IMR-90 (cell line): ENCODE measurements at regions not wholly inside any gene's neighbourhood (a gene's known extent, or its start where the extent isn't known, plus 50 kb on each side); places are given as distances from the start of the nearest gene placed in this dataset.

Experiments used
- ATAC-seq: fragments of 200-7000 bp; cut with Tn5 transposase; 2 replicates; pipeline ENCODE4 v1.9.1; 2020; ENCODE audit warnings: low read depth, mild to moderate bottlenecking, moderate library complexity
- BruUV-seq: library from RNA; stranded (reverse); fragments of 400-500 nt; replicated peaks from 2 replicates; lab custom pipeline; 2021; lab: Mats Ljungman, UMichigan
- CTCF ChIA-PET: fragments of 300-600 bp; formaldehyde crosslinking; extraction: SDS; loops from one replicate; lab custom pipeline; 2021; ENCODE audit warnings: antibody characterized with exemption; lab: Yijun Ruan, JAX
- POLR2A ChIA-PET: fragments of 300-600 bp; sonication (Branson Sonifier 250); formaldehyde crosslinking; loops from one replicate; lab custom pipeline; 2022; ENCODE audit warnings: antibody characterized with exemption; ENCODE audit not compliant: unreplicated experiment; lab: Charles Lee
- DNase-seq: peaks from one replicate; pipeline ENCODE4 v3.0.0; 2013
- H2AFZ ChIP-seq: replicated peaks from 2 replicates; pipeline ENCODE3; 2013; ENCODE audit warnings: low read length, mild to moderate bottlenecking; ENCODE audit not compliant: poor library complexity
- H2AK5ac ChIP-seq: 2 replicates; pipeline ENCODE4 v1.6.1; 2013; ENCODE audit warnings: low read depth, low read length, inconsistent platforms
- H2AK9ac ChIP-seq: replicated peaks from 2 replicates; pipeline ENCODE3; 2013; ENCODE audit warnings: mild to moderate bottlenecking, low read depth, low read length, moderate library complexity; ENCODE audit not compliant: poor library complexity
- H2BK120ac ChIP-seq: 2 replicates; pipeline ENCODE4 v1.6.1; 2013; ENCODE audit warnings: low read depth, low read length, inconsistent platforms
- H2BK15ac ChIP-seq: 3 replicates; pipeline ENCODE4 v1.6.1; 2013; ENCODE audit warnings: low read depth, low read length, inconsistent platforms
- H2BK20ac ChIP-seq: 2 replicates; pipeline ENCODE4 v1.6.1; 2013; ENCODE audit warnings: low read depth, mild to moderate bottlenecking, inconsistent platforms, low read length, moderate library complexity
- H2BK5ac ChIP-seq: 2 replicates; pipeline ENCODE4 v1.6.1; 2013; ENCODE audit warnings: mild to moderate bottlenecking, low read depth, low read length, inconsistent platforms; ENCODE audit not compliant: poor library complexity, severe bottlenecking
- H3K14ac ChIP-seq: replicated peaks from 2 replicates; pipeline ENCODE4 v1.6.1; 2013; ENCODE audit warnings: low read depth, low read length, inconsistent platforms
- H3K18ac ChIP-seq: 2 replicates; pipeline ENCODE4 v1.6.1; 2013; ENCODE audit warnings: low read depth, low read length, control low read depth
- H3K23ac ChIP-seq: 2 replicates; pipeline ENCODE4 v1.6.1; 2013; ENCODE audit warnings: low read depth, low read length, inconsistent platforms
- H3K27ac ChIP-seq: 2 replicates; pipeline ENCODE4 v1.5.1; 2013; ENCODE audit warnings: mild to moderate bottlenecking, control low read depth, low read length; ENCODE audit not compliant: insufficient read depth
- H3K27me3 ChIP-seq: 2 replicates; pipeline ENCODE4 v1.6.1; 2013; ENCODE audit warnings: low read length; ENCODE audit not compliant: control insufficient read depth, insufficient read depth
- H3K36me3 ChIP-seq: 2 replicates; pipeline ENCODE4 v1.6.1; 2013; ENCODE audit warnings: low read length, mixed read lengths; ENCODE audit not compliant: control insufficient read depth, insufficient read depth
- H3K4ac ChIP-seq: 2 replicates; pipeline ENCODE4 v1.6.1; 2013; ENCODE audit warnings: low read depth, low read length, inconsistent platforms
- H3K4me1 ChIP-seq: 2 replicates; pipeline ENCODE4 v1.6.1; 2013; ENCODE audit warnings: low read length, mixed read lengths; ENCODE audit not compliant: control insufficient read depth, insufficient read depth
- H3K4me2 ChIP-seq: 2 replicates; pipeline ENCODE4 v1.6.1; 2013; ENCODE audit warnings: low read depth, mild to moderate bottlenecking, control low read depth, low read length, moderate library complexity
- H3K4me3 ChIP-seq: 2 replicates; pipeline ENCODE4 v1.5.1; 2013; ENCODE audit warnings: low read depth, mild to moderate bottlenecking, control low read depth, low read length, moderate library complexity; ENCODE audit not compliant: insufficient read depth
- H3K56ac ChIP-seq: 2 replicates; pipeline ENCODE4 v1.6.1; 2013; ENCODE audit warnings: low read length, inconsistent platforms; ENCODE audit not compliant: insufficient read depth; ENCODE audit errors: extremely low read depth
- H3K79me1 ChIP-seq, 2 experiments: 2 replicates each; pipeline ENCODE4 v1.6.1; 2013; ENCODE audit warnings: low read length in 2 of 2, inconsistent platforms in 1 of 2, low read depth in 1 of 2
- H3K9ac ChIP-seq: 2 replicates; pipeline ENCODE4 v1.6.1; 2013; ENCODE audit warnings: low read depth, low read length, control low read depth
- H3K9me1 ChIP-seq: 2 replicates; pipeline ENCODE4 v1.6.1; 2013; ENCODE audit warnings: low read length, inconsistent platforms; ENCODE audit not compliant: insufficient read depth
- H3K9me3 ChIP-seq: 2 replicates; pipeline ENCODE4 v1.6.1; 2013; ENCODE audit warnings: low read length; ENCODE audit not compliant: control insufficient read depth, insufficient read depth
- H4K20me1 ChIP-seq: 2 replicates; pipeline ENCODE4 v1.6.1; 2013; ENCODE audit warnings: low read length, inconsistent platforms; ENCODE audit not compliant: insufficient read depth
- H4K5ac ChIP-seq: 2 replicates; pipeline ENCODE4 v1.6.1; 2013; ENCODE audit warnings: mild to moderate bottlenecking, low read depth, low read length, control low read depth
- H4K8ac ChIP-seq, 2 experiments: 2 replicates each; pipeline ENCODE4 v1.6.1; 2013; ENCODE audit warnings: low read depth in 2 of 2, low read length in 2 of 2, control low read depth in 1 of 2, inconsistent platforms in 1 of 2
- H4K91ac ChIP-seq: 2 replicates; pipeline ENCODE4 v1.6.1; 2013; ENCODE audit warnings: low read depth, low read length, inconsistent platforms; ENCODE audit not compliant: insufficient read depth
- CHD1 ChIP-seq: IDR thresholded peaks from 2 replicates; pipeline ENCODE4 v1.6.1; 2012; ENCODE audit warnings: low read depth, low read length, improper control_type of control experiment
- CTCF ChIP-seq: conservative IDR thresholded peaks from 2 replicates; pipeline ENCODE4 v1.5.1; 2012; ENCODE audit warnings: mild to moderate bottlenecking, low read depth, low read length, improper control_type of control experiment
- MAZ ChIP-seq: IDR thresholded peaks from 2 replicates; pipeline ENCODE4 v1.6.1; 2012; ENCODE audit warnings: low read depth, mild to moderate bottlenecking, low read length, improper control_type of control experiment, moderate library complexity, borderline replicate concordance
- NFE2L2 ChIP-seq: fragments of 150-350 bp; IDR thresholded peaks from 2 replicates; pipeline ENCODE4 v1.6.1; 2016; ENCODE audit warnings: low read depth, mild to moderate bottlenecking, low read length
- RAD21 ChIP-seq: IDR thresholded peaks from 2 replicates; pipeline ENCODE4 v1.6.1; 2012; ENCODE audit warnings: low read length, improper control_type of control experiment
- WGBS, 2 experiments: methylation state at CpG; one replicate each; pipeline versions ENCODE4 v1.1.5 to v1.1.7; 2013; ENCODE audit warnings: missing lambda C conversion rate in 2 of 2; ENCODE audit not compliant: insufficient read length in 1 of 2; ENCODE audit errors: extremely low coverage in 2 of 2; 5-methylcytosine and 5-hydroxymethylcytosine counted together
- dilution Hi-C: fragments of 300-500 bp; cut with HindIII; formaldehyde crosslinking; loops from one replicate; pipeline ENCODE4 v1.14.3; 2018; ENCODE audit warnings: low sequenced_read_pairs; ENCODE audit not compliant: unreplicated experiment
- in situ Hi-C: fragments of 300-500 bp; cut with MboI; formaldehyde crosslinking; loops from 3 replicates; pipeline ENCODE4 v1.14.3; 2019; ENCODE audit warnings: low sequenced_read_pairs, inconsistent platforms, mixed read lengths
- intact Hi-C: fragments of 100-400 bp; cut with micrococcal nuclease; formaldehyde crosslinking; loops from 2 replicates; pipeline ENCODE4 v1.10.0; 2022

GRCh38 chr18:2223849-2224248 is 347.5 kb downstream of the METTL4 start:
- DNase-seq (peak; percentile 6), ATAC-seq (peak; percentile 35; the same call in 1 of the 2 replicates)
- in situ Hi-C loops, result no loop called here
- Histone ChIP-seq H2AK5ac (no peak overlapping the region), H3K18ac (no peak overlapping the region), H3K4me2 (peak overlapping the region; percentile 68; the same call in 1 of the 2 replicates), H3K9ac (no peak overlapping the region), H3K23ac (no peak overlapping the region), H3K56ac (no peak overlapping the region), H3K79me1 (no peaks in the 10 kb centered on the region), H3K9me3 (no peaks in the 10 kb centered on the region), H2BK20ac (no peak overlapping the region), H4K5ac (no peak overlapping the region), H3K27me3 (no peaks in the 10 kb centered on the region), H2AK9ac (no peak overlapping the region), H3K4me3 (no peak overlapping the region), H4K20me1 (no peaks in the 10 kb centered on the region), H2AFZ (no peak overlapping the region), H2BK120ac (no peak overlapping the region), H4K91ac (no peak overlapping the region), H2BK15ac (no peak overlapping the region), H4K8ac (no peak overlapping the region), H3K9me1 (no peaks in the 10 kb centered on the region), H2BK5ac (no peak overlapping the region), H3K4ac (no peak overlapping the region), H3K27ac (no peak overlapping the region), H3K4me1 (no peaks in the 10 kb centered on the region), H3K14ac (no peak overlapping the region), H3K36me3 (no peaks in the 10 kb centered on the region)
- peak; percentile 24; the same call in 1 of the 2 replicates for TF ChIP-seq RAD21
- TF ChIP-seq MAZ, result no peak
- no peak for TF ChIP-seq NFE2L2
- peak; percentile 45 for TF ChIP-seq CTCF
- TF ChIP-seq CHD1, result no peak
- no CpG with 5 or more reads among the region's 2 CpGs for WGBS, 2 experiments
- BruUV-seq, result no TSS peak
- dilution Hi-C loops, result no loop called here
- intact Hi-C loops, result loop anchor here (5.0 kb wide), 1 partner anchor 1357 kb away; no protein-coding TSS in a partner anchor
- POLR2A ChIA-PET, result interaction anchor here (0.6 kb wide), 1 partner anchor 323 kb away, joined by 5 read pairs; no protein-coding TSS in a partner anchor
- CTCF ChIA-PET, result interaction anchor here (0.5 to 2.4 kb wide), 13 partner anchors 13 to 1938 kb away, joined by 3 to 36 read pairs (median 3); no protein-coding TSS in a partner anchor
